Adrenal gland (tissue), 5 donors: ENCODE measurements at regions not wholly inside any gene's neighbourhood (a gene's known extent, or its start where the extent isn't known, plus 50 kb on each side); places are given as distances from the start of the nearest gene placed in this dataset.

Source experiments
- POLR2A ChIP-seq, 2 donors: fragments of 450-650 bp; IDR thresholded peaks; one replicate each; pipeline ENCODE4 v1.6.1; 2017; ENCODE audit warnings: antibody characterized with exemption in 2 of 2, mild to moderate bottlenecking in 2 of 2, moderate library complexity in 1 of 2
- TF ChIP-seq, protein P1 (sequence below), 6 experiments: fragments of 450-650 bp in 4 of 6; fragments of 200-600 bp in 2 of 6; sonication (generic) in 1 of 6; IDR thresholded peaks; 1 replicate in 5 of 6; 2 replicates in 1 of 6; pipeline versions ENCODE4 v1.5.1 to v1.8.0; 2016 to 2021; ENCODE audit warnings: antibody characterized with exemption in 6 of 6, mild to moderate bottlenecking in 2 of 6, moderate library complexity in 1 of 6
- donor health status: DM: no; HTN: no; CAD: no.

DNA sequence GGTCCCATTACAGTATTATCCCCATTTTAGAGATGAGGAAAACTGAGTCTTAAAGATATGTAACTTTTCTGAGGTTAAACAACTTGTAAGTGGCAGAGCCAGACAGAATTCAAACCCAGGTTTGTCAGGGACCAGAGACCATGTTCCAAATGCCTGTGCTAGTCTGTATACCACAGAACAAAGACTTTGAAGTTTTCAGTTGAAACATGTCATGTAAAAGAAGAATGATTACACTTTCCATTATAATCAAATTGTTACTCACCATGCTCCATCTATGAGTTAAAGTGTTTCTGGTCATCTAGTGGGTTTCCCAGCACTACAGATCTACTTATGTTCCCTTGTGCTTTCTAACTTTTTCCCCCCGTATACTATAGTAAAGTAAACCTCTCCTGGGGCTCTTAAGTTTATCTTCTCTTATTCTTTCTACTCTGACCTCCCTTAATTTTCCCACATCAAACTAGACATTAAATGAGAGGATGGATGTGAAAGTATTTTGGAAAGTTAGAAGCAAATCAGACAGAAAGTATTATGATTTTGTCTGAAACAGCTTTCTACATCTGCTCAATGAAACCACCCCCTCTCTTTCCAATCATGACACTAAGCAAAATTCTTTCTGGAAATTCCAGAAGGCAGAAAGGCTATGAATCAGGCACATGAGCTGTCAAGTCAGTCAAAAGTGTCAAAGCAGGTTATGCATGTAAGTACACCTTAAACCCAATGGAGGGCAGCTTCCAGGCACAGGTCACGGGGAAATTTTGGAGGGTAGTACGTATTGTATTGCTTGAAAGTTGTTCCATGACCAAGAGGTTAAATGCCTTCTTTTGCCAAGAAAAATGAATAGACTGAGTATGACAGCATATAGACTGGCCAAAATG, 132.7 kb upstream of the MAP3K7 start:
- TF ChIP-seq POLR2A (IDR thresholded peaks at IDR 0.05), result no peak
- TF ChIP-seq, protein P1, sequence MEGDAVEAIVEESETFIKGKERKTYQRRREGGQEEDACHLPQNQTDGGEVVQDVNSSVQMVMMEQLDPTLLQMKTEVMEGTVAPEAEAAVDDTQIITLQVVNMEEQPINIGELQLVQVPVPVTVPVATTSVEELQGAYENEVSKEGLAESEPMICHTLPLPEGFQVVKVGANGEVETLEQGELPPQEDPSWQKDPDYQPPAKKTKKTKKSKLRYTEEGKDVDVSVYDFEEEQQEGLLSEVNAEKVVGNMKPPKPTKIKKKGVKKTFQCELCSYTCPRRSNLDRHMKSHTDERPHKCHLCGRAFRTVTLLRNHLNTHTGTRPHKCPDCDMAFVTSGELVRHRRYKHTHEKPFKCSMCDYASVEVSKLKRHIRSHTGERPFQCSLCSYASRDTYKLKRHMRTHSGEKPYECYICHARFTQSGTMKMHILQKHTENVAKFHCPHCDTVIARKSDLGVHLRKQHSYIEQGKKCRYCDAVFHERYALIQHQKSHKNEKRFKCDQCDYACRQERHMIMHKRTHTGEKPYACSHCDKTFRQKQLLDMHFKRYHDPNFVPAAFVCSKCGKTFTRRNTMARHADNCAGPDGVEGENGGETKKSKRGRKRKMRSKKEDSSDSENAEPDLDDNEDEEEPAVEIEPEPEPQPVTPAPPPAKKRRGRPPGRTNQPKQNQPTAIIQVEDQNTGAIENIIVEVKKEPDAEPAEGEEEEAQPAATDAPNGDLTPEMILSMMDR (IDR thresholded peaks at IDR 0.05), result no peak
